ENCODE measurements at regions not wholly inside any gene's neighbourhood (a gene's known extent, or its start where the extent isn't known, plus 50 kb on each side); places are given as distances from the start of the nearest gene placed in this dataset.
A peak's percentile ranks its signal among the peaks of the same experiment; 100 is the strongest.
"Not testable (repeated sequence)": the region's sequence is repeated elsewhere in the genome, so short reads cannot be mapped to it uniquely, and the experiment has no call there.

DNA sequence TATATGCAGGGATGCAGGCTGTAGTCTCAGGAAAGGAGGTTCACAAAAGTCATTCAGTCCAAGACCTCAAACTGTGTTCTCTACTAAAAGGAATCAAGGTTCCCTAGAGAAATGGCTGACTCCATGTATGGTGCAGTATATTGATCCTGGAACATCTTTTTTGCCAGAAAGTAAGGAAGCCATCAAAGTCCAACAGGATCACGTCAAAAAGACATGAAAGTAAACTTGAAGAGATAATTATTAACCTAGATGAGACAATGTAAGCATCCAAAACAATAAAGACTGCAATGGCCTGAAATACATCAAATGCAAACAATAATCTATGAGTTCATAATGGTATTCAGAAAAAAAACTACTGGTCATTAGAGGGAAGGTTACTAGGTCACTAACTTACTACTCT lies 115.6 kb upstream of the FABP2 start:
- DNase-seq: not testable (repeated sequence)

DNA sequence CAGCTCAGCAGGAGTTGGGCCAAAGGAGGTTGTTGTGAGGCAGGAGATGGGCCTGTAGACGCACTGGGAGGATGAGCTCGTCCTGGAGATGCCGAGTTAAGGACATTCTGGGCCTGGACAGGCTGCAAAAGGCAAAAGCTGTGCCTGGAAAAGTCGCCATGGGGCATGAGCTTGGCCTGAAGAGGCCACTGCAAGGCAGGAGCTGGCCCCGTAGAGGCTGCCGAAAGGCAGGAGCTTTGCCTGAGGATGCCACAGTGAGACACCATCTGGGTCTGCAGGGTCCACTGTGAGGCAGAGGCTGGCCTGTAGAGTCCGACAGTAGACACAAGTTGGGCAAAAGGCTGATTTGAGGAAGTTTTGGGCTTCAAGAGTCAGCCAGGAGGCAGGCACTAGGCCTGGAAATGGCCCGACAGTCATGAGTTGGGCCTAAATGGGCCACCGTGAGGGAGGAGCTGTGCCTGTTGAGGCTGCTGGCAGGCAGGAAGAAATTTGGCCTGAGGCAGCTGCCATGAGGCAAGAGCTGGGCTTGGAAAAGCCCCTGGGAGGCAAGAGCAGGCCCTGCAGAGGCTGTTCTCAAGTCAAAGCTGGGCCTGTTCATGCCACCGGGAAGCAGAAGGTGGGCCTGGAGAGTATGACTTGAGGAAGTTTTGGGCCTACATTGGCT lies 86.8 kb upstream of the FABP2 start:
- DNase-seq: not testable (repeated sequence)

DNA sequence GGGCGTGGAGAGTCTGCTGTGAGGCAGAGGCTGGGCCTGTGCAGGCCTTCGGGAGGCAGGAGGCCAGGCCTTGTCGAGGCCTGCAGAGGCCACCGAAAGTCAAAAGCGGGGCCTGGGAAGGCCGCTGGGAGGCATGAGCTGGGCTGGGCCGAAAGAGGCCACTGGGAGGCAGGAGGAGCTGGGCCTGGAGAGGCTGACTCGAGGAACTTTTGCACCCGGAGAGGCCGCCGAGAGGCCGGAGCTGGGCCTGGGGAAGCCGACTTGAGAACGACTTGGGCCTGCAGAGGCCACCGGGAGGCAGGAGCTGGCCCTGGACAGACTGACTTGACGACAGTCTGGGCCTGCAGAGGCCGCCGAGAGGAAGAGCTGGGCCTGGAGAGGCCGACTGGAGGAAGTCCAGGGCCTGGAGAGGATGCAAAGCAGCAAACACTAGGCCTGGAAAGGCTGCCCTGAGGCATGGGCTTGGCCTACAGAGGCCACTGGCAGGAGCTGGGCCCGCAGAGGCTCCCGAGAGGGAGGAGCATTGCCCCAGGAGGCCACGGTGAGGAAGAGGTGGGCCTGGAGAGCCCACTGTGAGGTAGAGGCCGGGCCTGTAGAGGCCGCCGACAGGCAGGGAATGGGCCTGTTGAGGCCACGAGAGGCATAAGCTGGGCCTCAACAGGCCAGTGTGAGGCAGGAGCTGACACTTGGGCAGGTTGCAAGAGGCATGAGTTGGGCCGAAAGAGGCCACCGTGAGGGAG lies 85.0 kb upstream of the FABP2 start:
- not testable (repeated sequence) for DNase-seq

DNA sequence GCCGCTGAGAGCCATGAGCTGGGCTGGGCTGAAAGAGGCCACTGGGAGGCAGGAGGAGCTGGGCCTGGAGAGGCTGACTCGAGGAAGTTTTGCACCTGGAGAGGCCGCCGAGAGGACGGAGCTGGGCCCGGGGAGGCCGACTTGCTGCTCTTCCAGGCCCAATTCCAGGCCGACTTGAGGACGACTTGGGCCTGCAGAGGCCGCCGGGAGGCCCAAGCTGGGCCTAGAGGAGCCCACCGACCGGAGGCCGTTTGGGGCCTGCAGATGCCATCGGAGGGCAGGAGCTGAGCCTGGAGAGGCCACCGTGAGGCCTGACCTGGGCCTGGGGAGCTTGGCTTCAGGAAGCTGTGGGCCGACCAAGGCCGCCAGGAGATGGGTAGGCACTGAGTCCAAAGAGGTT lies 84.1 kb upstream of the FABP2 start:
- not testable (repeated sequence) for DNase-seq

DNA sequence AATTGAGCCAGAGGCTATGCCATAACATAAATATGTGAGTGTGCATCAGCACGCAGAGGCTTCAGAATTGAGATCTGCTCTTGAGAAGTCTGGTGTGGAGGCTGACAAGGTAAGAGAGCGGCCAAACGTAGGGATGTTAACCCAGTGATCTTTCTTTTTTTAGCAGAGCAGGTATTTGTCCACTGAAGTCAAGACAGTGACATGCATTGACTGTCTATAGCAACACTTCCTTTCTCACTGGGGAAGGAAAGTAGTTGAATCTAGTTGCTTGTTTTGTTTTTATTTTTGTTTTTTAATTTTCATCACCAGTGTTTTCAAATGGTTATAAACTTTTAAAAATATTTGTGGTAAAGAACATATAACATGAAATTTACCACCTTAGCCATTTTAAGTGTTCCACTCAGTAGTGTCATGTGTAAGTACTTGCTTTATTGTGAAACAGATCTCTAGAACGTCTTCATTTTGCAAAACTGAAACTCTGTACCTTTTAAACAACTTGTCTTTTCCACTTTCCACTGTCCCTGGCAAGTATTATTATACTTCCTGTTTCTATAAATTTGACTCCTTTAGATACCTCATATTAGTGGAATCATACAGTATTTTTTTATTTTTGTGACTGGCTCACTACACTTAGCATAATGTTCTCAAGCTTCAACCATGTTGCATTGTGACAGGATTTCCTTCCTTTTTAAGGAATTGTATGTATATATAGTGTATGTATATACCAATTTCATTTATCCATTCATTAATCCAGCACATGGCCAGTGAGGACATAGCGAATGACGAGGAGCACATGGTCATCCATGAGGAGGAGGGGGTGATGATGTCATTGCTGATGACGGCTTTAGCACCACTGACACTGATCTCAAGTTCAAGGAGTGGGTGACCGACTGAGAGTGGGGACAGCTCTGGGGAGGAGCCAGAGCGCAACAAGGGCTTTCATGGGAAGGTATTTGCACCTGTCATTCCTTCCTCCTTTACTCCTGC lies 80.7 kb upstream of the FABP2 start:
- DNase-seq: not testable (repeated sequence)

DNA sequence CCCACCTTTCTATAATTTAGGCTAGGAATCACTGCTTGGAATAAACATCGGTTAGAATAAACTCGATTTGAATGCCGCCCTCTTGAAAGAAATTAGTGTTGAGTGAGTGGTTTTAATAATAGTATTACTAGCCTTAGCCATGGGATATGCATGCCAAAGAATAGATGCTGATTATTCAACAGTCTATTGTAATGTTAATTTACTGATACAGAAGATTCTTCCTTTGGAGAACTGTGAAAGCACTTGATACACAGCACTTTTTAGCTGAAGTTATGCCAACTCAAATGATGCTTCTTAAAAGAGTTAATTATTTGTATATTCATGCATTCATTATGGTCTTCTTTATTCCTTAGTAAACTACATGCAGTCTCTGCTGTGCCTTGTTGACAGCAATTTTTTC lies 73.8 kb upstream of the FABP2 start:
- not testable (repeated sequence) for DNase-seq

DNA sequence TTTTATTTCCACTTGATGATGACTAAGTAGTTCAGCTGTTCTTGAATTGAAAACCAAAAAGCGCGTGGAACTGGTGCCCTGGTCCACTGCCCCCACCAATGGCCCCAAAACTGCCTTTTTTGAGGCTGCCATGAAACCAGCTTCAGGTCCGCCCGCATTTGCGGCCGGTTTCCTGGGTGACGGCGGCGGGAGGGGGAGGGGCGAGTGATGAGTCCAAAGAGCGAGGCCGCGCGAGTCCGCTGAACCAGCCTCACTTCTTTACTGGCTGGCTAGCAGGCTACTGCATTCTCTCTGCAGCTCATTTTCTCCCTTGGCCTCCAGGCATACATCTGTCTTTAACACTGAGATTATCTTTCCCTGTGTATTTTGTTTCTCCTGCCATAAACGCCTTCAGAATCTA lies 72.9 kb upstream of the FABP2 start:
- DNase-seq: no peak

DNA sequence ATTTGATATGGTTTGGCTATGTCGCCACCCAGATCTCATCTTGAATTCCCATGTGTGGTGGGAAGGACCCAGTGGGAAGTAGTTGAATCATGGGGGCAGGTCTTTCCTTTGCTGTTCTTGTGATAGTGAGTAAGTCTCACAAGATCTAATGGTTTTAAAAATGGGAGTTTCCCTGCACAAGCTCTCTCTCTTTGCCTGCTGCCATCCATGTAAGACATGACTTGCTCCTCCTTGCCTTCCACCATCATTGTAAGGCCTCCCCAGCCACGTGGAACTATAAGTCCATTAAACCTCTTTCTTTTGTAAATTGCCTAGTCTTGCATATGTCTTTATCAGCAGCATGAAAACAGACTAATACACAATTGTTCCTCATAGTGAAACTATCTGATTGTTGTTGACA lies 66.9 kb upstream of the FABP2 start:
- DNase-seq: not testable (repeated sequence)

DNA sequence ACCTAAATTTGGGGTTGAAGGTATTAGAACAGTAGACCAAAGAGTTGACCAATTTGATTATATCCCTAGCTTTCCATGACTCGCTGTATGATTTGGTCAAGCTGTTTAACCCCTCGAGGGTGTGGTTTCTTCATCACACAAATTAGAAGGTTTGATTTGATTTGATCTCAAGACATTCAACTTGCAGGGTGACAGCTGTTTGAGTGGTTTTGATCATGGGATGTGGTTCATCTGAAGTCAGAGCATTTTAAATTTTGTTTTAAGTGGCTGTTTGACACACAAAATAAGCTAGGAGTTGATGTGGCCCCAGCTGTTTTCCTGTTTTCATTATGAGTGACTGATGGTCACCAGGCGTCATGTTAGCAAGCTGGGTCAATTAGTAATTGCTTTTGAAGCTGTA lies 52.7 kb upstream of the FABP2 start:
- not testable (repeated sequence) for DNase-seq

DNA sequence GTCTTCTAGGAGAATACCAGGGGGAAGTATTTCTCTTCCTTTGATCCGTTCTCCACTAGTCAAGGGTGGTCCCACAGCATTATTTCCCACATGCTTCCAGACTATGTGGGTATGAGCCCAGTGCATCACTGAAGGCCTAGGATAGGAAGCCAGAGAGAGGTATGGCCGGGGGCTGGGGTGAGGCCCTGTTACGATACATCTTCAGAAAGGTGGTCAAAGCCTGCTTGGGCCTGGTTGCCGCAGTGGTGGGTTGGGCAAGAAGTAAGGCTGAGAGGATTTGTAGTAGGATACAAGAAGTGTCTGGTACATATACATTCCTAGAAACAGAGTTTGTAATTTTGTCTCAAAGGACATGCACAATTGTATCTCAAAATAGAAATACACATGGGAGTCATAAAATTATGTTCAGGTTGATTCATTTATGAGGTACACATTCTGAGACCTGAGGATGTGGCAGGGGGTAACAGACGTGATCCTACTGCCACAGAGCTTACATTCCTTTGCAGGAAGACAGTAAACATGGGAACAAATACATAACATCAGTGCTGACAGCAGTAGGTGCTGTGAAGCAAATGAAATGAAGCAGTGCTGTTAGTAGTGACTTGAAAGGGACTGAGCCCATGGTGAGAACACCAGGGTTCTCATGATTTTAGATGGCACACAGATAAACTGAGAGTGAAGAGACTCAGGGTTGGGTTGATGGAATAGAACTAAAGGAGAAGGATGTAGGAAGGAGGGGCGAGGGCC lies 50.6 kb upstream of the FABP2 start:
- peak in 1 of 56 donors; percentile 1 for DNase-seq
